Fibroblast of lung (primary cell): ENCODE measurements at regions not wholly inside any gene's neighbourhood (a gene's known extent, or its start where the extent isn't known, plus 50 kb on each side); places are given as distances from the start of the nearest gene placed in this dataset.

Experiments
- DNase-seq, 2 donors: peaks; one replicate each; pipeline versions ENCODE4 v3.0.0 to v3.0.0-alpha.2; 2010; ENCODE audit warnings: low read depth in 2 of 2
- H2AFZ ChIP-seq: 2 replicates; pipeline ENCODE4 v1.5.1; 2012; ENCODE audit warnings: low read length, control low read depth, inconsistent platforms
- H3K27ac ChIP-seq: 2 replicates; pipeline ENCODE4 v1.5.1; 2011; ENCODE audit warnings: low read length, control low read depth; ENCODE audit not compliant: insufficient read depth
- H3K27me3 ChIP-seq: 2 replicates; pipeline ENCODE4 v1.5.1; 2011; ENCODE audit warnings: mild to moderate bottlenecking, low read length; ENCODE audit not compliant: control insufficient read depth, insufficient read depth
- H3K36me3 ChIP-seq: 2 replicates; pipeline ENCODE4 v1.5.1; 2011; ENCODE audit warnings: low read length; ENCODE audit not compliant: control insufficient read depth, insufficient read depth
- H3K4me1 ChIP-seq: 2 replicates; pipeline ENCODE4 v1.5.1; 2011; ENCODE audit warnings: low read length; ENCODE audit not compliant: control insufficient read depth, insufficient read depth; ENCODE audit errors: extremely low read depth
- H3K4me2 ChIP-seq: 2 replicates; pipeline ENCODE4 v1.5.1; 2011; ENCODE audit warnings: low read length, control low read depth; ENCODE audit not compliant: insufficient read depth; ENCODE audit errors: extremely low read depth
- H3K4me3 ChIP-seq, 4 experiments: fragments of 200-600 bp in 1 of 4; sonication (generic) in 1 of 4; replicated peaks in 1 of 4; 2 replicates each; pipeline ENCODE4 v1.5.1; 2011 to 2016; ENCODE audit warnings: low read length in 4 of 4, low read depth in 3 of 4, mild to moderate bottlenecking in 3 of 4, control low read depth in 2 of 4, inconsistent platforms in 1 of 4, mixed read lengths in 1 of 4; ENCODE audit not compliant: insufficient read depth in 1 of 4; ENCODE audit errors: control extremely low read depth in 1 of 4
- H3K79me2 ChIP-seq: 2 replicates; pipeline ENCODE4 v1.5.1; 2012; ENCODE audit warnings: mild to moderate bottlenecking, low read length, inconsistent platforms; ENCODE audit not compliant: control insufficient read depth, insufficient read depth
- H3K9ac ChIP-seq: 2 replicates; pipeline ENCODE4 v1.5.1; 2011; ENCODE audit warnings: mild to moderate bottlenecking, low read length, control low read depth; ENCODE audit not compliant: insufficient read depth
- H3K9me3 ChIP-seq: 2 replicates; pipeline ENCODE4 v1.5.1; 2012; ENCODE audit warnings: low read depth, low read length; ENCODE audit not compliant: control insufficient read depth, insufficient read depth
- H4K20me1 ChIP-seq: 2 replicates; pipeline ENCODE4 v1.5.1; 2011; ENCODE audit warnings: low read length; ENCODE audit not compliant: control insufficient read depth, insufficient read depth; ENCODE audit errors: extremely low read depth
- CTCF ChIP-seq, 2 donors: IDR thresholded peaks in 1 of 2; conservative IDR thresholded peaks in 1 of 2; 1 replicate in 1 of 2; 2 replicates in 1 of 2; pipeline ENCODE4 v1.5.1; 2011 to 2012; ENCODE audit warnings: low read length in 2 of 2, control low read depth in 1 of 2, inconsistent platforms in 1 of 2, low read depth in 1 of 2, mild to moderate bottlenecking in 1 of 2
- EZH2 ChIP-seq: IDR thresholded peaks from 2 replicates; pipeline ENCODE4 v1.5.1; 2012; ENCODE audit warnings: low read length, control low read depth, mild to moderate bottlenecking; ENCODE audit errors: missing control alignments

DNA sequence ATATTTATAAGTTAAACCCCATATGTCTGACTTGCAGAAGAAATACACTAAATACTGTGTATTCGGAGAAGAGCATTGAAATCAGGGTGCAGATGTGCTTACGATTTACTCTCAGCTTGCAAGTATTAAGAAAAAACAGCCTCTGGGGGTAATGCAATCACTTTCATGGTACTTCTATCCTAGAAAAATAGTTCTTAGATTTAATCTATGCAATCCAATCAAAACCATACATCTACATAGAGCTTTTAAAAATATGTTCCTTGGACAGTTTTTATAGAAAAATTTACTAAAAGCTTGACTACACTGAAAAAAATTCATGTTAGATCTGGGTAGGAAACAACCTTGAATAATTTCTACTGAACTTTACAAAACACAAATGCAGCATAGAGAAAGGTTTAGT lies 890.3 kb upstream of the ADGRL2 start:
- no peak overlapping the region for H2AFZ ChIP-seq
- no peak overlapping the region for H3K9ac ChIP-seq
- DNase-seq, result no peak
- H4K20me1 ChIP-seq, result no peaks in the 10 kb centered on the region
- no peak overlapping the region for H3K4me3 ChIP-seq
- H3K4me1 ChIP-seq, result no peaks in the 10 kb centered on the region
- no peaks in the 10 kb centered on the region for H3K79me2 ChIP-seq
- no peak for TF ChIP-seq CTCF (conservative IDR thresholded peaks at IDR 0.05 in 1 of 2, IDR thresholded peaks at IDR 0.05 in 1 of 2; ENCODE audit: low read depth in 1 of 2, low read length in 2 of 2)
- no peak for TF ChIP-seq EZH2
- H3K9me3 ChIP-seq, result no peaks in the 10 kb centered on the region
- no peaks in the 10 kb centered on the region for H3K27me3 ChIP-seq
- no peak overlapping the region for H3K27ac ChIP-seq
- H3K36me3 ChIP-seq, result no peaks in the 10 kb centered on the region
- no peak overlapping the region for H3K4me2 ChIP-seq

GRCh38 chr1:80909172-80909784 lies 891.5 kb upstream of the ADGRL2 start:
- Histone ChIP-seq H3K9ac (no peak overlapping the region), H2AFZ (no peak overlapping the region), H4K20me1 (no peaks in the 10 kb centered on the region), H3K36me3 (no peaks in the 10 kb centered on the region), H3K4me3 (no peak overlapping the region), H3K79me2 (no peaks in the 10 kb centered on the region), H3K4me1 (no peaks in the 10 kb centered on the region), H3K27ac (no peak overlapping the region), H3K27me3 (no peaks in the 10 kb centered on the region), H3K4me2 (no peak overlapping the region), H3K9me3 (no peaks in the 10 kb centered on the region)
- DNase-seq, result no peak
- no peak for TF ChIP-seq CTCF (conservative IDR thresholded peaks at IDR 0.05 in 1 of 2, IDR thresholded peaks at IDR 0.05 in 1 of 2; ENCODE audit: low read depth in 1 of 2, low read length in 2 of 2)
- no peak for TF ChIP-seq EZH2

- Histone ChIP-seq H3K4me1 (peaks cover 8% of the 10 kb centered on the region), H3K9ac (no peak overlapping the region), H3K36me3 (no peaks in the 10 kb centered on the region), H3K4me3 (no peak overlapping the region), H2AFZ (no peak overlapping the region), H3K4me2 (no peak overlapping the region), H3K27ac (no peak overlapping the region), H3K79me2 (no peaks in the 10 kb centered on the region), H3K27me3 (no peaks in the 10 kb centered on the region), H4K20me1 (no peaks in the 10 kb centered on the region), H3K9me3 (no peaks in the 10 kb centered on the region)
- no peak for TF ChIP-seq CTCF (conservative IDR thresholded peaks at IDR 0.05 in 1 of 2, IDR thresholded peaks at IDR 0.05 in 1 of 2; ENCODE audit: low read depth in 1 of 2, low read length in 2 of 2)
- no peak for TF ChIP-seq EZH2
- DNase-seq, result no peak
These were observed 903.9 kb upstream of the ADGRL2 start for GRCh38 chr1:80896781-80897356.
